SHP77 treated with DMSO at 0.1 percent for 48 hours (cell line): ENCODE measurements at regions not wholly inside any gene's neighbourhood (a gene's known extent, or its start where the extent isn't known, plus 50 kb on each side); places are given as distances from the start of the nearest gene placed in this dataset.

Experiments used
- DNase-seq: peaks from one replicate; lab custom pipeline; 2025; lab: John Stamatoyannopoulos, UW

GRCh38 chr3:177934001-177934891, 602.0 kb upstream of the KCNMB2 start:
- peak; percentile 60 for DNase-seq

DNA sequence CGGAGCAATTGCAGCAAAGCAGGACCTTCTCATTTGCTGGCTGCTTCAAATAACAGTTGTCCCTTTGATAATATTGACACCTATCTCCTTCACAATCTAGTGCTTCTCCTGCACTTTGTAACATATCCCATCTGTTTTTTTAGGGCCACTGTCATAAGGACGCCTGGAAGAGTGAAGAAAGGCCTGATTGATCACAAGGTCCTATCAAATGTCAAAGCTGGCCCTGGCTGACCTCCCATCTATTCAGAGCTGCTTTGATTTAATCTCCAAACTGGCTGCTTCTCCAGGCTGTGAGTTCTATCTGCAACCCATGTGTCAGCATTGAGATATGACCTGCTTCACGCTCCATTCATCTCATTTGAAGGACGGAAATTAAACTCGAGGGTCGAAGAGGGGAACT, 601.2 kb upstream of the KCNMB2 start:
- DNase-seq = peak; percentile 65

GRCh38 chr3:177936721-177937120, 599.5 kb upstream of the KCNMB2 start:
- DNase-seq = no peak

- DNase-seq = no peak
Measured at GRCh38 chr3:177942911-177943310, 593.3 kb upstream of the KCNMB2 start.

- no peak for DNase-seq
Measured at GRCh38 chr3:177944228-177944661, 592.0 kb upstream of the KCNMB2 start.

GRCh38 chr3:177946048-177946447, 590.2 kb upstream of the KCNMB2 start:
- no peak for DNase-seq

GRCh38 chr3:177946497-177946896, 589.7 kb upstream of the KCNMB2 start:
- DNase-seq = no peak

GRCh38 chr3:177946936-177947335, 589.3 kb upstream of the KCNMB2 start:
- no peak for DNase-seq

GRCh38 chr3:177947901-177948300, 588.3 kb upstream of the KCNMB2 start:
- DNase-seq = no peak

- DNase-seq = no peak
Measured at GRCh38 chr3:177948716-177949425, 587.4 kb upstream of the KCNMB2 start.

DNA sequence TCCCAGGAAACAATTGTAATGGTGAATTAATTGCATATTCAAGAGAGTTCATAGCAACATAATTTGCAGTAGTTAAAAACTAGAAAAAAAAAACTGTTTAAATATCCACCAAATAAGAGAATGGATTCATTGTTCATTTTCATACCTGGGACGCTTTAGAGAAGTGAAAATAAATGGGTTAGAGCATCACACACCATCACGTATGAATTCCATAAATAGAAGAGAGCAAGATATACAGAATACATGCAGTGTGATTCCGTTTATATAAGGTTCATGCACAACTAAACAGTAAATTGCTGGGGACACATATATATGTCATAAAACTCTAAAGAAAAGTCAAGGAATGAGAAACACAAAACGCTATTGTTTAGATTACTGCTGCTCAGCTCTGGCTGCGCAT, 577.0 kb upstream of the KCNMB2 start:
- DNase-seq = no peak

GRCh38 chr3:177960014-177960413, 576.2 kb upstream of the KCNMB2 start:
- DNase-seq = no peak

DNA sequence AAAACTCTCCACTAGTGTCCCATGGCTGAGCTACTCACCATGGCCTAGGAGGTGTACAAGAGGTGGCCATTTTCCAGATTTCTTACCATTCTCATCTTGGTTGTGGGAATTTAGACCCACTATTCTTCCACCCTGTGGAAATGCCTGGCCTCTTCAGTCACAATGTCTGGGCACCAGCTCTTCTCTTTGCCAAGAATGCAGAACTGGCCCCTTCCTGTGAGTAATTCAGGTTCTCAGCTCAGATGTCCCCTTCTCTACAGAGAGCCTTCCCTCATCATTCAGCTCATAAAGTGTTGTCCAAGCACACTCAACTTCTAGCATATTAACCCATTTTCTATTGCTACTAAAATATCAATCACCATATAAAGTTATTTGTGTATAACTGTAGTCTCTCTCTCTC, 575.5 kb upstream of the KCNMB2 start:
- DNase-seq = no peak

DNA sequence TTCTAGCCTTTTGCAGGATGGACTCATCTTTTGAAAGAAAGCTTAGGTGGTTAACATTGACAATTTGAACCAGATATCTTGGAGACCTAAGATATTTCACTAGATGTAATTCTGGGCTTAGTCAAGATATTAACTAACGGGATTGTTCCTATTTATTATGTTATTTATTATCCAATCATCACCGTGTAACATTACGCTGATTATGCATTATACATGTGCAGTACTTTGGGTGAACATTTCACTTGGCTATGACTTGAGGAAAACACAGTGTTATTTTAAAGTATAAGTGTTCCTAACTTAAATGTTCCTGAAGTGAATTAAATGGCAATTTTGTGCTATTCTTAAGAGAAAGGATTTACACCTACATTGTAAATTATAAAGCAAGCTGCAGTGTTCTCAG, 574.5 kb upstream of the KCNMB2 start:
- DNase-seq = no peak

DNA sequence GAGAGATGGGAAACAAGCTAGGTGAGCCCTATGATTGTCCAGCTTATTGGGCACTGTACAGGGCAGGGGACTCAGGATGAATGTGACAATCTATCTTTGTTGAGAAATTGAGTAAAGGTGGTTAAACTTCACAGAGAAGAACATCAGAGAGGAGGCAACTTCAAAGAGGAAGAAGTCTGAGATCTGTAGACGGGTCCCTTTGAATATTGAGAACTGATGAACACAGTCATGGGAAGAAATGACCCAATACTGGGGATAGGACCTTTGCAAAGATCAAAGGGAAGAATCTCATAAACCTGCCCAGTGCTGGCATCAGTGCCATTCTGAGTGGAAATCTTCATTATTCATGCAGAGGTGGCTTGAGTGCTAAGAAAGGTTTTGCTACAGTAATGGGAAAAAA, 569.7 kb upstream of the KCNMB2 start:
- no peak for DNase-seq

DNA sequence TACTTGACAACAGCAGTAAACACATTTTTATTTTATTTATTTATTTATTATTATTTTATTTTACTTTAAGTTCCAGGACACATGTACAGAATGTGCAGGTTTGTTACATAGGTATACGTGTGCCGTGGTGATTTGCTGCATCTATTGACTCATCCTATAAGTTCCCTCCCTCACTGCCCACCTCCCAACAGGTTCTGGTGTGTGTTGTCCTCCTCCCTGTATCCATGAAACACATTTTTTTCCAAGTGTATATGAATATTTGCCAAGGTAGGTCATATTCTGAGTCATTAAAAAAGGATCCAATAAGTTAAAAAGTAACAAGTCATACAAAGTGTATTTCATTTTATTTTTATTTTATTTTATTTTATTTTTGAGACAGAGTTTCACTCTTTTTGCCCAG, 567.3 kb upstream of the KCNMB2 start:
- no peak for DNase-seq

GRCh38 chr3:177973241-177973840, 562.9 kb upstream of the KCNMB2 start:
- no peak for DNase-seq

GRCh38 chr3:177976241-177976640, 560.0 kb upstream of the KCNMB2 start:
- no peak for DNase-seq

- DNase-seq = no peak
Measured at GRCh38 chr3:177976866-177977265, 559.4 kb upstream of the KCNMB2 start.

- DNase-seq = no peak
Measured at GRCh38 chr3:177977381-177978158, 558.7 kb upstream of the KCNMB2 start.

- no peak for DNase-seq
Measured at GRCh38 chr3:177978946-177979345, 557.3 kb upstream of the KCNMB2 start.

DNA sequence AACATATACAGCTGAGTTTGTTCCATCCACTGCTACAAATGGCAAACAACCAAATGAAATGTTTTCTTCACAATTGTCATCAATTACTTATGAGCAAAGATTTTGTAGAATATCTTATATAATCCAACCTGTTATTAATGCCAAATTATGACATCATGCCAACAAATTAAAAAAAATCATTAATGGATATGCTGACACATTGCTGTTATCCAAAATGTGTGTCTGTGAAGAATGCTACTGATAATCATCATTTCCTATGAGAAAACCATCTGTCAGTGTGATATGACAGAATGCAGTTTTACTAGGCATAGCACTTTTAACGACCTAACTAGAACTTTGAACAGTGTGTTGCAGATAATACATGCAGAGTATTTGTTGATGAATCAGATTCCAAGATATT, 556.5 kb upstream of the KCNMB2 start:
- DNase-seq = no peak
